A204.1 (cell line): ENCODE measurements at regions not wholly inside any gene's neighbourhood (a gene's known extent, or its start where the extent isn't known, plus 50 kb on each side); places are given as distances from the start of the nearest gene placed in this dataset.

ENCODE experiments used
- FAIRE-seq: peaks from 2 replicates; lab custom pipeline; 2012; peaks lifted over from hg19 to GRCh38; lab: Jason Lieb, UNC

- no peak for FAIRE-seq
Measured at GRCh38 chr17:33647956-33648355, 354.9 kb upstream of the ASIC2 start.

- no peak for FAIRE-seq
Measured at GRCh38 chr17:33650304-33650703, 357.2 kb upstream of the ASIC2 start.

- FAIRE-seq, result no peak
Measured at GRCh38 chr17:33651686-33652085, 358.6 kb upstream of the ASIC2 start.

- no peak for FAIRE-seq
Measured at GRCh38 chr17:33652731-33653398, 359.8 kb upstream of the ASIC2 start.

- no peak for FAIRE-seq
Measured at GRCh38 chr17:33653399-33653788, 360.3 kb upstream of the ASIC2 start.

GRCh38 chr17:33657181-33657580 lies 364.1 kb upstream of the ASIC2 start:
- FAIRE-seq, result no peak

- FAIRE-seq, result no peak
Measured at GRCh38 chr17:33661975-33662374, 368.9 kb upstream of the ASIC2 start.

- FAIRE-seq, result no peak
Measured at GRCh38 chr17:33664116-33664840, 371.2 kb upstream of the ASIC2 start.

- FAIRE-seq, result no peak
Measured at GRCh38 chr17:33667052-33667509, 374.0 kb upstream of the ASIC2 start.

GRCh38 chr17:33667671-33668070 lies 374.6 kb upstream of the ASIC2 start:
- FAIRE-seq, result no peak

- FAIRE-seq, result no peak
Measured at GRCh38 chr17:33668516-33668915, 375.4 kb upstream of the ASIC2 start.

- FAIRE-seq, result no peak
Measured at GRCh38 chr17:33671491-33671890, 378.4 kb upstream of the ASIC2 start.

GRCh38 chr17:33674685-33675084 lies 381.6 kb upstream of the ASIC2 start:
- peak; percentile 83 for FAIRE-seq

GRCh38 chr17:33676444-33676843 lies 383.3 kb upstream of the ASIC2 start:
- no peak for FAIRE-seq

GRCh38 chr17:33679595-33679994 lies 386.5 kb upstream of the ASIC2 start:
- FAIRE-seq, result no peak

GRCh38 chr17:33680472-33680871 lies 387.4 kb upstream of the ASIC2 start:
- no peak for FAIRE-seq

GRCh38 chr17:33682599-33682998 lies 389.5 kb upstream of the ASIC2 start:
- FAIRE-seq, result no peak

GRCh38 chr17:33684735-33685134 lies 391.6 kb upstream of the ASIC2 start:
- FAIRE-seq, result no peak

- no peak for FAIRE-seq
Measured at GRCh38 chr17:33686171-33686570, 393.1 kb upstream of the ASIC2 start.

- no peak for FAIRE-seq
Measured at GRCh38 chr17:33687831-33688230, 394.7 kb upstream of the ASIC2 start.

- no peak for FAIRE-seq
Measured at GRCh38 chr17:33688771-33689170, 395.7 kb upstream of the ASIC2 start.

- no peak for FAIRE-seq
Measured at GRCh38 chr17:33689725-33690124, 396.6 kb upstream of the ASIC2 start.

GRCh38 chr17:33695431-33695830 lies 402.3 kb upstream of the ASIC2 start:
- no peak for FAIRE-seq

- no peak for FAIRE-seq
Measured at GRCh38 chr17:33696102-33696501, 403.0 kb upstream of the ASIC2 start.
